ENCODE measurements at regions not wholly inside any gene's neighbourhood (a gene's known extent, or its start where the extent isn't known, plus 50 kb on each side); places are given as distances from the start of the nearest gene placed in this dataset.
"Not testable (repeated sequence)": the region's sequence is repeated elsewhere in the genome, so short reads cannot be mapped to it uniquely, and the experiment has no call there.

DNA sequence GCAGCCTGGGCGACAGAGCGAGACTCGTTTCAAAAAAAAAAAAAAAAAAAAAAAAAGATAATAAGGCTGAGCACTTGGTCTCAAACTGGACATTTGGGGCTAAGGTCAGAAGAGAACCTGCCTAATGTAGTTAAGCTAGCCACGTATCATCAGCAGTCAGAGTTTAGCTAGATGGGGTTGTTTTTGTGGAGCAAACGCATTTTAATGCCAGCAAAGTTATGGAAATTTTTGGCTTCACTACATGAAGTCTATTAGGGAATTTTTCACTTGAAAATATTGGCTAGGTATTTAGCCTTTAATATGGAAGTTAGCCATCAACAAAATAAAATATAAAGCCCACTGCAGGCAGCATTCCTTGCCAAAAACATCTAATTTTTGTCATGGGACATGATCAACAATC lies 902.9 kb upstream of the CDH18 start:
- TF ChIP-seq, protein P1, sequence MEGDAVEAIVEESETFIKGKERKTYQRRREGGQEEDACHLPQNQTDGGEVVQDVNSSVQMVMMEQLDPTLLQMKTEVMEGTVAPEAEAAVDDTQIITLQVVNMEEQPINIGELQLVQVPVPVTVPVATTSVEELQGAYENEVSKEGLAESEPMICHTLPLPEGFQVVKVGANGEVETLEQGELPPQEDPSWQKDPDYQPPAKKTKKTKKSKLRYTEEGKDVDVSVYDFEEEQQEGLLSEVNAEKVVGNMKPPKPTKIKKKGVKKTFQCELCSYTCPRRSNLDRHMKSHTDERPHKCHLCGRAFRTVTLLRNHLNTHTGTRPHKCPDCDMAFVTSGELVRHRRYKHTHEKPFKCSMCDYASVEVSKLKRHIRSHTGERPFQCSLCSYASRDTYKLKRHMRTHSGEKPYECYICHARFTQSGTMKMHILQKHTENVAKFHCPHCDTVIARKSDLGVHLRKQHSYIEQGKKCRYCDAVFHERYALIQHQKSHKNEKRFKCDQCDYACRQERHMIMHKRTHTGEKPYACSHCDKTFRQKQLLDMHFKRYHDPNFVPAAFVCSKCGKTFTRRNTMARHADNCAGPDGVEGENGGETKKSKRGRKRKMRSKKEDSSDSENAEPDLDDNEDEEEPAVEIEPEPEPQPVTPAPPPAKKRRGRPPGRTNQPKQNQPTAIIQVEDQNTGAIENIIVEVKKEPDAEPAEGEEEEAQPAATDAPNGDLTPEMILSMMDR (IDR thresholded peaks at IDR 0.05) = not testable (repeated sequence)
- TF ChIP-seq POLR2A (IDR thresholded peaks at IDR 0.05) = not testable (repeated sequence)
